IMR-90 (cell line): ENCODE measurements at regions not wholly inside any gene's neighbourhood (a gene's known extent, or its start where the extent isn't known, plus 50 kb on each side); places are given as distances from the start of the nearest gene placed in this dataset.

ENCODE experiments used
- ATAC-seq: fragments of 200-7000 bp; cut with Tn5 transposase; 2 replicates; pipeline ENCODE4 v1.9.1; 2020; ENCODE audit warnings: low read depth, mild to moderate bottlenecking, moderate library complexity
- BruUV-seq: library from RNA; stranded (reverse); fragments of 400-500 nt; replicated peaks from 2 replicates; lab custom pipeline; 2021; lab: Mats Ljungman, UMichigan
- CTCF ChIA-PET: fragments of 300-600 bp; formaldehyde crosslinking; extraction: SDS; loops from one replicate; lab custom pipeline; 2021; ENCODE audit warnings: antibody characterized with exemption; lab: Yijun Ruan, JAX
- POLR2A ChIA-PET: fragments of 300-600 bp; sonication (Branson Sonifier 250); formaldehyde crosslinking; loops from one replicate; lab custom pipeline; 2022; ENCODE audit warnings: antibody characterized with exemption; ENCODE audit not compliant: unreplicated experiment; lab: Charles Lee
- DNase-seq: peaks from one replicate; pipeline ENCODE4 v3.0.0; 2013
- H2AFZ ChIP-seq: replicated peaks from 2 replicates; pipeline ENCODE3; 2013; ENCODE audit warnings: low read length, mild to moderate bottlenecking; ENCODE audit not compliant: poor library complexity
- H2AK5ac ChIP-seq: 2 replicates; pipeline ENCODE4 v1.6.1; 2013; ENCODE audit warnings: low read depth, low read length, inconsistent platforms
- H2AK9ac ChIP-seq: replicated peaks from 2 replicates; pipeline ENCODE3; 2013; ENCODE audit warnings: mild to moderate bottlenecking, low read depth, low read length, moderate library complexity; ENCODE audit not compliant: poor library complexity
- H2BK120ac ChIP-seq: 2 replicates; pipeline ENCODE4 v1.6.1; 2013; ENCODE audit warnings: low read depth, low read length, inconsistent platforms
- H2BK15ac ChIP-seq: 3 replicates; pipeline ENCODE4 v1.6.1; 2013; ENCODE audit warnings: low read depth, low read length, inconsistent platforms
- H2BK20ac ChIP-seq: 2 replicates; pipeline ENCODE4 v1.6.1; 2013; ENCODE audit warnings: low read depth, mild to moderate bottlenecking, inconsistent platforms, low read length, moderate library complexity
- H2BK5ac ChIP-seq: 2 replicates; pipeline ENCODE4 v1.6.1; 2013; ENCODE audit warnings: mild to moderate bottlenecking, low read depth, low read length, inconsistent platforms; ENCODE audit not compliant: poor library complexity, severe bottlenecking
- H3K14ac ChIP-seq: replicated peaks from 2 replicates; pipeline ENCODE4 v1.6.1; 2013; ENCODE audit warnings: low read depth, low read length, inconsistent platforms
- H3K18ac ChIP-seq: 2 replicates; pipeline ENCODE4 v1.6.1; 2013; ENCODE audit warnings: low read depth, low read length, control low read depth
- H3K23ac ChIP-seq: 2 replicates; pipeline ENCODE4 v1.6.1; 2013; ENCODE audit warnings: low read depth, low read length, inconsistent platforms
- H3K27ac ChIP-seq: 2 replicates; pipeline ENCODE4 v1.5.1; 2013; ENCODE audit warnings: mild to moderate bottlenecking, control low read depth, low read length; ENCODE audit not compliant: insufficient read depth
- H3K27me3 ChIP-seq: 2 replicates; pipeline ENCODE4 v1.6.1; 2013; ENCODE audit warnings: low read length; ENCODE audit not compliant: control insufficient read depth, insufficient read depth
- H3K36me3 ChIP-seq: 2 replicates; pipeline ENCODE4 v1.6.1; 2013; ENCODE audit warnings: low read length, mixed read lengths; ENCODE audit not compliant: control insufficient read depth, insufficient read depth
- H3K4ac ChIP-seq: 2 replicates; pipeline ENCODE4 v1.6.1; 2013; ENCODE audit warnings: low read depth, low read length, inconsistent platforms
- H3K4me1 ChIP-seq: 2 replicates; pipeline ENCODE4 v1.6.1; 2013; ENCODE audit warnings: low read length, mixed read lengths; ENCODE audit not compliant: control insufficient read depth, insufficient read depth
- H3K4me2 ChIP-seq: 2 replicates; pipeline ENCODE4 v1.6.1; 2013; ENCODE audit warnings: low read depth, mild to moderate bottlenecking, control low read depth, low read length, moderate library complexity
- H3K4me3 ChIP-seq: 2 replicates; pipeline ENCODE4 v1.5.1; 2013; ENCODE audit warnings: low read depth, mild to moderate bottlenecking, control low read depth, low read length, moderate library complexity; ENCODE audit not compliant: insufficient read depth
- H3K56ac ChIP-seq: 2 replicates; pipeline ENCODE4 v1.6.1; 2013; ENCODE audit warnings: low read length, inconsistent platforms; ENCODE audit not compliant: insufficient read depth; ENCODE audit errors: extremely low read depth
- H3K79me1 ChIP-seq, 2 experiments: 2 replicates each; pipeline ENCODE4 v1.6.1; 2013; ENCODE audit warnings: low read length in 2 of 2, inconsistent platforms in 1 of 2, low read depth in 1 of 2
- H3K9ac ChIP-seq: 2 replicates; pipeline ENCODE4 v1.6.1; 2013; ENCODE audit warnings: low read depth, low read length, control low read depth
- H3K9me1 ChIP-seq: 2 replicates; pipeline ENCODE4 v1.6.1; 2013; ENCODE audit warnings: low read length, inconsistent platforms; ENCODE audit not compliant: insufficient read depth
- H3K9me3 ChIP-seq: 2 replicates; pipeline ENCODE4 v1.6.1; 2013; ENCODE audit warnings: low read length; ENCODE audit not compliant: control insufficient read depth, insufficient read depth
- H4K20me1 ChIP-seq: 2 replicates; pipeline ENCODE4 v1.6.1; 2013; ENCODE audit warnings: low read length, inconsistent platforms; ENCODE audit not compliant: insufficient read depth
- H4K5ac ChIP-seq: 2 replicates; pipeline ENCODE4 v1.6.1; 2013; ENCODE audit warnings: mild to moderate bottlenecking, low read depth, low read length, control low read depth
- H4K8ac ChIP-seq, 2 experiments: 2 replicates each; pipeline ENCODE4 v1.6.1; 2013; ENCODE audit warnings: low read depth in 2 of 2, low read length in 2 of 2, control low read depth in 1 of 2, inconsistent platforms in 1 of 2
- H4K91ac ChIP-seq: 2 replicates; pipeline ENCODE4 v1.6.1; 2013; ENCODE audit warnings: low read depth, low read length, inconsistent platforms; ENCODE audit not compliant: insufficient read depth
- CEBPB ChIP-seq: IDR thresholded peaks from 2 replicates; pipeline ENCODE4 v1.6.1; 2012; ENCODE audit warnings: low read depth, low read length, improper control_type of control experiment
- CHD1 ChIP-seq: IDR thresholded peaks from 2 replicates; pipeline ENCODE4 v1.6.1; 2012; ENCODE audit warnings: low read depth, low read length, improper control_type of control experiment
- CTCF ChIP-seq: conservative IDR thresholded peaks from 2 replicates; pipeline ENCODE4 v1.5.1; 2012; ENCODE audit warnings: mild to moderate bottlenecking, low read depth, low read length, improper control_type of control experiment
- FOS ChIP-seq: fragments of 150-350 bp; IDR thresholded peaks from 2 replicates; pipeline ENCODE4 v1.6.1; 2016; ENCODE audit warnings: low read depth, low read length
- MAFK ChIP-seq: IDR thresholded peaks from 2 replicates; pipeline ENCODE4 v1.6.1; 2012; ENCODE audit warnings: low read depth, low read length, improper control_type of control experiment
- MAZ ChIP-seq: IDR thresholded peaks from 2 replicates; pipeline ENCODE4 v1.6.1; 2012; ENCODE audit warnings: low read depth, mild to moderate bottlenecking, low read length, improper control_type of control experiment, moderate library complexity, borderline replicate concordance
- MXI1 ChIP-seq: IDR thresholded peaks from 2 replicates; pipeline ENCODE4 v1.6.1; 2012; ENCODE audit warnings: low read depth, mild to moderate bottlenecking, low read length, moderate library complexity, borderline replicate concordance
- NFE2L2 ChIP-seq: fragments of 150-350 bp; IDR thresholded peaks from 2 replicates; pipeline ENCODE4 v1.6.1; 2016; ENCODE audit warnings: low read depth, mild to moderate bottlenecking, low read length
- POLR2A ChIP-seq: IDR thresholded peaks from 2 replicates; pipeline ENCODE4 v1.6.1; 2012; ENCODE audit warnings: mild to moderate bottlenecking, low read depth, low read length
- RAD21 ChIP-seq: IDR thresholded peaks from 2 replicates; pipeline ENCODE4 v1.6.1; 2012; ENCODE audit warnings: low read length, improper control_type of control experiment
- RCOR1 ChIP-seq: IDR thresholded peaks from 2 replicates; pipeline ENCODE4 v1.6.1; 2012; ENCODE audit warnings: mild to moderate bottlenecking, low read length, improper control_type of control experiment; ENCODE audit not compliant: insufficient replicate concordance
- RFX5 ChIP-seq: IDR thresholded peaks from 2 replicates; pipeline ENCODE4 v1.8.0; 2012; ENCODE audit warnings: low read depth, mild to moderate bottlenecking, low read length, moderate library complexity
- SMC3 ChIP-seq: fragments of 150-350 bp; IDR thresholded peaks from 2 replicates; pipeline ENCODE4 v1.6.1; 2016; ENCODE audit warnings: low read depth, mild to moderate bottlenecking, antibody characterized with exemption, low read length, moderate library complexity
- USF2 ChIP-seq: fragments of 150-350 bp; IDR thresholded peaks from 2 replicates; pipeline ENCODE4 v1.6.1; 2017; ENCODE audit warnings: mild to moderate bottlenecking, antibody characterized with exemption, low read length, low read depth
- WGBS, 2 experiments: methylation state at CpG; one replicate each; pipeline versions ENCODE4 v1.1.5 to v1.1.7; 2013; ENCODE audit warnings: missing lambda C conversion rate in 2 of 2; ENCODE audit not compliant: insufficient read length in 1 of 2; ENCODE audit errors: extremely low coverage in 2 of 2; 5-methylcytosine and 5-hydroxymethylcytosine counted together
- dilution Hi-C: fragments of 300-500 bp; cut with HindIII; formaldehyde crosslinking; loops from one replicate; pipeline ENCODE4 v1.14.3; 2018; ENCODE audit warnings: low sequenced_read_pairs; ENCODE audit not compliant: unreplicated experiment
- in situ Hi-C: fragments of 300-500 bp; cut with MboI; formaldehyde crosslinking; loops from 3 replicates; pipeline ENCODE4 v1.14.3; 2019; ENCODE audit warnings: low sequenced_read_pairs, inconsistent platforms, mixed read lengths
- intact Hi-C: fragments of 100-400 bp; cut with micrococcal nuclease; formaldehyde crosslinking; loops from 2 replicates; pipeline ENCODE4 v1.10.0; 2022
- TF ChIP-seq, protein P1 (sequence below): fragments of 150-350 bp; IDR thresholded peaks from 2 replicates; pipeline ENCODE4 v1.6.1; 2016; ENCODE audit warnings: low read depth, mild to moderate bottlenecking, low read length, moderate library complexity, borderline replicate concordance

DNA sequence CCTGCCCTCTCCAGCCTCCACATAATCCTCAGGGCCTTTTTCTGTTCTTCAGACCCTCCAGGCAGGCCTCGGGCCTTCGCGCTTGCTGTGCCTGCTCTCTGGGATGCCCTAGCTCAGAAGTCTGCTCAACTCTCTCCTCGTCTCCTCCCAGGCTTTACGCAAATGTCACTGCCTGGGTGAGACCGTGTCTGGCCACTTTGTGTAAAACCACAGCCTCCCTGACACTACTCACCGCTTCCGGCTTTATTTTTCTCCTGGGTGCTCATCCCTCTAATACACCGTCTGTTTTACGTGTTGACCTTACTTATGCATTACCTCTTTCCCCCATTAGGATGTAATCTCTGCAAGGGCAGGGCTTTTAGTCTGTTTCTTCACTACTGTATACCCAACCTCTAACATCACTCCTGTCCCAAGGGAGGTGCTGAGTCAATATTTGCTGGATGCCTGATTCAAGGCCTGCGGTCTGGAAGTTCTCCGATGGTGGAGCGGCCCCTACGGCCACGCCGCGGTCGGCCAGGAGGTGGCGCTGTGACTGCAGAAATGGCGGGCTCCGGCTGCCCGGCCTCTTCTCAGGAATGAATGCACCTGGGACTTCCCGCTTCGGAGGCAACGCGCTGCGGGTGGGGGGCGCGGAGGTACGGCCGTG lies 58.2 kb upstream of the THY1 start:
- no peak overlapping the region for H3K4me2 ChIP-seq
- no TSS peak for BruUV-seq
- TF ChIP-seq RCOR1 (peak; percentile 29), NFE2L2 (no peak), CEBPB (peak; percentile 51; the same call in 1 of the 2 replicates), POLR2A (no peak), RAD21 (peak; percentile 94), MAFK (peak; percentile 63; the same call in 1 of the 2 replicates), MXI1 (no peak), SMC3 (peak; percentile 93), USF2 (no peak), CTCF (peak; percentile 98), MAZ (peak; percentile 60; the same call in 1 of the 2 replicates), CHD1 (no peak), FOS (peak; percentile 46; the same call in 1 of the 2 replicates), RFX5 (no peak)
- TF ChIP-seq, protein P1, sequence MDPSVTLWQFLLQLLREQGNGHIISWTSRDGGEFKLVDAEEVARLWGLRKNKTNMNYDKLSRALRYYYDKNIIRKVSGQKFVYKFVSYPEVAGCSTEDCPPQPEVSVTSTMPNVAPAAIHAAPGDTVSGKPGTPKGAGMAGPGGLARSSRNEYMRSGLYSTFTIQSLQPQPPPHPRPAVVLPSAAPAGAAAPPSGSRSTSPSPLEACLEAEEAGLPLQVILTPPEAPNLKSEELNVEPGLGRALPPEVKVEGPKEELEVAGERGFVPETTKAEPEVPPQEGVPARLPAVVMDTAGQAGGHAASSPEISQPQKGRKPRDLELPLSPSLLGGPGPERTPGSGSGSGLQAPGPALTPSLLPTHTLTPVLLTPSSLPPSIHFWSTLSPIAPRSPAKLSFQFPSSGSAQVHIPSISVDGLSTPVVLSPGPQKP, result no peak
- no peak overlapping the region for H2AK5ac ChIP-seq
- no peaks in the 10 kb centered on the region for H3K36me3 ChIP-seq
- H3K9me3 ChIP-seq, result no peaks in the 10 kb centered on the region
- ChIA-PET POLR2A (no interaction called here), CTCF (interaction anchor here (1.8 kb wide), 1 partner anchor 125 kb away, joined by 5 read pairs; no protein-coding TSS in a partner anchor)
- no peaks in the 10 kb centered on the region for H3K4me1 ChIP-seq
- H2BK15ac ChIP-seq, result no peak overlapping the region
- H3K18ac ChIP-seq, result no peak overlapping the region
- H2BK120ac ChIP-seq, result no peak overlapping the region
- H3K9me1 ChIP-seq, result no peaks in the 10 kb centered on the region
- dilution Hi-C loops (no loop called here), intact Hi-C loops (loop anchor here (1.0 to 5.0 kb wide), 9 partner anchors 52 to 819 kb away; partner anchors contain the start of gene NECTIN1), in situ Hi-C loops (loop anchor here (5.0 kb wide), 2 partner anchors 251 to 626 kb away; no protein-coding TSS in a partner anchor)
- H3K9ac ChIP-seq, result no peak overlapping the region
- H2BK5ac ChIP-seq, result no peak overlapping the region
- H4K91ac ChIP-seq, result no peak overlapping the region
- H3K56ac ChIP-seq, result no peak overlapping the region
- no peak overlapping the region for H3K14ac ChIP-seq
- no peak overlapping the region for H3K23ac ChIP-seq
- ATAC-seq (peak; percentile 96), DNase-seq (peak; percentile 93)
- H2BK20ac ChIP-seq, result no peak overlapping the region
- no peak overlapping the region for H3K27ac ChIP-seq
- H4K5ac ChIP-seq, result no peak overlapping the region
- peaks cover 3% of the 10 kb centered on the region; the same call in 1 of the 2 replicates for H4K20me1 ChIP-seq
- 38% methylated on average over 23 of the region's 31 CpGs; no CpG with 5 or more reads in 1 of the 2 experiments for WGBS, 2 experiments
- H2AK9ac ChIP-seq, result peak overlapping the region; percentile 23
- no peak overlapping the region for H3K4ac ChIP-seq
- peaks cover 47% of the 10 kb centered on the region for H3K27me3 ChIP-seq
- H3K4me3 ChIP-seq, result no peak overlapping the region
- H3K79me1 ChIP-seq, result no peaks in the 10 kb centered on the region
- peak overlapping the region; percentile 64 for H2AFZ ChIP-seq
- no peak overlapping the region for H4K8ac ChIP-seq
